Endothelial cell of umbilical vein (primary cell): ENCODE measurements at regions not wholly inside any gene's neighbourhood (a gene's known extent, or its start where the extent isn't known, plus 50 kb on each side); places are given as distances from the start of the nearest gene placed in this dataset.

Source experiments
- CTCF ChIP-seq, 2 donors: IDR thresholded peaks; 1 replicate in 1 of 2; 2 replicates in 1 of 2; pipeline ENCODE4 v1.5.1; 2011; ENCODE audit warnings: low read length in 2 of 2, mild to moderate bottlenecking in 2 of 2, moderate library complexity in 2 of 2, control low read depth in 1 of 2, inconsistent platforms in 1 of 2, low read depth in 1 of 2; ENCODE audit not compliant: insufficient read depth in 1 of 2; ENCODE audit errors: extremely low read depth in 1 of 2
- EZH2 ChIP-seq: IDR thresholded peaks from 2 replicates; pipeline ENCODE4 v1.6.1; 2012; ENCODE audit warnings: borderline replicate concordance, low read depth, mild to moderate bottlenecking, moderate library complexity, low read length, inconsistent platforms; ENCODE audit not compliant: severe bottlenecking
- JUN ChIP-seq: IDR thresholded peaks from 2 replicates; pipeline ENCODE4 v1.6.1; 2011; ENCODE audit warnings: borderline replicate concordance, low read depth; ENCODE audit not compliant: insufficient read length, insufficient read depth
- MAX ChIP-seq: IDR thresholded peaks from 2 replicates; pipeline ENCODE4 v1.6.1; 2011; ENCODE audit not compliant: insufficient read depth, insufficient read length
- POLR2A ChIP-seq: IDR thresholded peaks from 2 replicates; pipeline ENCODE4 v1.6.1; 2012; ENCODE audit warnings: low read depth, mild to moderate bottlenecking, control low read depth, low read length
- POLR2AphosphoS5 ChIP-seq: IDR thresholded peaks from 2 replicates; pipeline ENCODE4 v1.6.1; 2012; ENCODE audit warnings: low read depth, mild to moderate bottlenecking, control low read depth, low read length, moderate library complexity; ENCODE audit not compliant: insufficient read depth

- TF ChIP-seq CTCF (IDR thresholded peaks at IDR 0.05; ENCODE audit: extremely low read depth in 1 of 2, insufficient read depth in 1 of 2, low read depth in 1 of 2, low read length in 2 of 2): no peak
- no peak for TF ChIP-seq POLR2A
- no peak for TF ChIP-seq MAX
- TF ChIP-seq EZH2: no peak
- no peak for TF ChIP-seq POLR2AphosphoS5
- no peak for TF ChIP-seq JUN
These were observed 54.0 kb upstream of the TBXT start for GRCh38 chr6:166221636-166222035.
